Middle frontal gyrus (tissue), 1 donor: ENCODE measurements at regions not wholly inside any gene's neighbourhood (a gene's known extent, or its start where the extent isn't known, plus 50 kb on each side); places are given as distances from the start of the nearest gene placed in this dataset.

Experiments used
- DNase-seq: peaks from one replicate; pipeline ENCODE4 v3.0.0-alpha.2; 2015; ENCODE audit warnings: low spot score; ENCODE audit errors: extremely low spot score

DNA sequence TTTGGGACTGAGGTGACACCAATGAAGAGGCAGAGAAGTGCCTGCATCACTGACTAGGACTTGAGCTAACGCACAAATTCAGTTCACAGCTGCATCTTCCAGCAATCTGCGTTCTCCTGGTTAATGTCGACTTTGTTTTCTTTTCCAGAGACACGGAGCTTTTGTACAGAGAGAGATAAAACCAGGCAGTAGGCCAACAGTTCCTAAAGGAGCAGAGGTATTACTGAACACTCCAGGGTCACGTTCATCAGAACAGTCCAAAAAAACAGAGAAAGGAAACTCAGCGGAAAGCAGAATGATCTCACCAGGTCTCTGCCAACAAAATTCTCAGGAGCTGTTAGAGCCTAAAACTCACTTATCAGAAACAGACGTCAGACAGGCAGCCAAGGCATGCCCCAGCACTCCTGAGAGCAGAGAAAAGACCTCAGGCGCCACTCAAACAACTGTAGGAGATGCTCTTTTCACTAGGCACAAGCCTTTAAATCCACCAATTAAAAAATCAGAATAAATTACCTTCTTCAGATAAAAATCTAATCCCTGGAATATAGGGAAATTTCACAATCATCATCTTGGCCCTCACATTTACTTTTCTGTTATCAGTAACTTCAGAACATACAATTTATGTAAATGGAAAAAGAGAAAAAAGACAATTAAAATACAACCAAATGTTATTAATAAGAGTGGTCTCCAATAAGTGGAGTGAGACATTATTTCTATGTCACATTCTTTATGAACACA, 95.9 kb upstream of the SPTBN1 start:
- no peak for DNase-seq

DNA sequence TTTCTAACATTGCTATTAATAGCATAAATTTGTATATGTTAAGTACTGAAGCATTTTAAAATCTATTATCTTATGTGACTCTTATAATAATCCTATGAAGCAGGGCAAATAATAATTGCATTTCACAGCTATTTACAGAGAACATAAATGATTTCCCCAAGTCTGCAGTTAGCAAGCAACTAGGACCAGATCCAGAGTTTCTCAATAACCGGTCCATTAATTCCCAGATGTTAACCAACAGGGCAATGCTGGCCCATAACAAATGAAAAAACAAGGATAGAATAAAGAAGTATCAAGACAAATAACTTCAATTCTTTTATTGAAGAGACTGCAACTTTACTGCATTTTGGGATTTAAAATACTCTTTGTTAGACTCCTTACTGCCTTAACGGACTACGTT, 91.7 kb upstream of the SPTBN1 start:
- no peak for DNase-seq

DNA sequence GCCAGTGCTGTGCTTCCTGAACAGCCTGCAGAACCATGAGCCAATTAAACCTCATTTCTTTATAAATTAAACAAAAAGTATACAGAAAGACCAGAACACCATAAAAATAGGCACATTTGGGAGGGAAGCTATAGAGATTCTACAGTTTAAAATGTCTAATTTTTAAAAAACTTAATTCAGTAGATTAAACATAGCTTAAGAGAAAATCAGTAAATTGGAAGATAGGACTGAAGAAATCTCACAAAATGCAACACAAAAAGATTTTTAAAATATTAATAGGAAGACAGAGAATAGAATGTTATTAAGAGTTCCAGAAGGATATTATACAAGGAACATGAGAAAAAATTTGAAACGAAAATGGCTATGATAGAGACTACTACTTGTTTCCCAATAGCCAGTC, 90.5 kb upstream of the SPTBN1 start:
- DNase-seq: no peak

DNA sequence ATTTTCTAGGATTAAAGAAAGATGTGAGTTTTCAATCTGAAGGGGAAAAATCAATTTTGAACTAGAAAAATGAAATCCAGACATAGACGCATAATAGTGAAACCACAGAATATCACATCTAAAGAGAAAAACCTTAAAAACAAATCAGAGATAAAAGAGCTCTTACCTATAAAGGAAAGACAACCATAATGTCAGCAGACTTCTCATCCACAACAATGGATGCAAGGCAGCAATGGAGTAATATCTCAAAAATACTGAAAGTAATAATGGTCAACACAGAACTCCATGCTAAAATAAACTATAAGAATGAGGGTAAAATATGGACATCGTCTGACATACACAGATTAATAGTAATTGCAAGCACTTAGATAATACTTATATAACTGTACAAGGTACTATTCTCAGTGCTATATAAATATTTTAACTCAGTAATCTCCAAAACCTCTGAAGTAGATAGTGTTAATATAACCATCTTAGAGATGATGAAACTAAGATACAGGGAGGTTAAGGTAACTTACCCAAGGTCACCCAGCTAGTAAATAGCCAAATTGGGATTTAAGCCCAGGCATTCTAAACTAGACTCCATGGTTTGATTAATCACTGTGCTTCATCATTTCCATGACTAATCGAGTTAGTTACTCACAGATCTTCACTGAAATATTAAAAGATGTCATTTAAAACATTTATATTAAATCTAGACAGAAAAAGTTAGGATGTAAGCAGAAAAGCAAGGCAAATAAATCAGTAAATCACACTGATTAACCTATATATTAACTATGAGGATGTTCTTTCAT, 89.4 kb upstream of the SPTBN1 start:
- DNase-seq: no peak

DNA sequence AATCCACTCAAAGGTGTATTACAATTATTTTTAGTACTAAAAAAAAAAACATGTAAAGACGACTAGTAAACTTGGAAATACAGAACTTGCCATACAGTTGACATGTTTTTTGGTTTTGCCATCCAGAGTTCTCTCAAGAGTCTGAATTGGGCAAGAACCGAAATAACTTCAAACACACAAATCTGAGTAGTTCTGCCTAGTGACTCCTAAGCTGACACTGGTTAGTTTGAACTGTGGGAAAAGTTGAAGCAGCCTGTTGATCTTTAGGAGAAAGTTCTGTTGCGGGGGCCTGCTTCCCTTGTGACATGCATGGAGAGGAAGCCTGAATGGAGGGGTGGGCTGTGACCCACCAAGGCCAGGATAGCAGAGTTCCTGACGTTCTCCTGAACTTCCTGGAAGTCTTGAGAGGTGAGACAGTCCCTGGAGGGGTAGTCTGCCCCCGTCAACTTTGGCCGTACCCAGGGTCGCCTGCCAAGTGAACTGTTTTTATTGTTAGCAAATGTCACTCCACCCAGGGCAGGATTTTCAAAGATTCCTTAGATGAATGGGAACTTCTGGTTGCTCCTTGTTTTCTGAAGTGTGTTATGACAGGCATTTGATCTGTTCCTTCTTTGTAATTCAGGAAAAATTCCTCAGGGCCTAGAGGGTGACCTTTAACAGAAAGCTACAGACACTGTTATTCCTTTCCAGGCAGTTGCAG, 85.6 kb upstream of the SPTBN1 start:
- DNase-seq: no peak

DNA sequence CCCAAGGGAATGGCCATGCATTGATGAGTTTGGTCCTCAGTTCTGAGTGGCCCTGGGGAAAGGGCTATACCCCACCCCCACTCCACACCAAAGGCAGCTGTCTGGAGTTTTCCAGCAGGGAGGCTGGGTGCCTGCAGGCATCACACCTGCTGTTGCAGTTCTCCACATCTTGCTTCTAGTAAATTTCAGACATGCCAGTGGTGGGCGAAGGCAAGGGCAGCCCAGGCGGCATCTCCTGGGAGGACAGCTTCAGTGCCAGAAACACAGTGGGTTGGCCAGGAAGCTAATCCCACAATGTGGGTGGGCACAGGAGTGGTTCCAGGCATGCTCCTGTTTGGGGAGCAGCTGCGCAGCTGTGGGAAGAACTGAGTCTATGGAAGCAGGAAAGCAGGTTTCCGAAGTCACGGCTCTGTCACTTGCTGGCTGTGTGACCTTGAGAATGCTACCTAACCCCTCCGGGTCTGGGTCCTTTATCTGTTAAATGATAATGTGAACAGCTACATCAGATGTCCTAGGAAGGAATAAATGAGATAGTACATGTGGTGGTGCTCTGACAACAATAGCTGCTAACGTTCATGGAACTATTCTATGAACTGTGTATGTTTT, 84.6 kb upstream of the SPTBN1 start:
- no peak for DNase-seq

DNA sequence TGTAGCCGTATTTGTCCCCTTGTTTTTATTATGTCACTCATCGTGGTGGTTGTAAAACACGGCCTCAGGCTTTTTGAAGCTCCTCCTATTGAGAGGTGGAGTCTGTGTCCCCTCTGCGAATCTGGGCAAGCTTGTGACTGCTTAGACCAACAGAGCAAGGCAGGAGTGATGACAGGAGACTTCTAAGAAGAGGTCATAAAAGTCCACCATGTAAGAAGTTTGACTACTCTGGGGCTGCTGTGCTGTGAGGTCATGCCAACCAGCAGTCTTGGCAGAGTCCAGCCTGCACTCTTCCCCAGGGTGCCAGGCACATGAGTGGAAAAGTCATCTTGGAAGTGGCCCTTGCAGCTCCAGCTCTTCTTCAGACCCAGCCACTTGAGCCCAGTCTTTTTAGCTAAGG, 83.8 kb upstream of the SPTBN1 start:
- DNase-seq: no peak

DNA sequence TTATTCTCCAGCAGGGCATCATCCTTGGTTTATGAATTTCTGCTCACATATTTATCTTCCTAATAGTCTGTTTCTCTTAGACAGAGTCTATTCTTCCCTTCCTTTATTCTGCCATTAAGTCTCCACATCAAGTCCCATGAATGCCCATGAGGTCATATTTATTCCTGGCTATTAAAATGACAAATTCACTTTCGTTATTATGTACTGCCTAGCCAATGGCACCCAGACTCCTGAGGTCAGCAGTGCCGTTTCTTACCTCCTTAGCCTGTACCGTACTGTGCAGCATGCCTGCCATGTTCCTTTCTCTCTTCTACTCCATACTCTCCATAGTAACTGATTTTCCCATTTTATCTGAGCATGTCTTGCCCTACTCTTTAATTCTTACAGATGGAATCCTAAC, 82.3 kb upstream of the SPTBN1 start:
- no peak for DNase-seq

DNA sequence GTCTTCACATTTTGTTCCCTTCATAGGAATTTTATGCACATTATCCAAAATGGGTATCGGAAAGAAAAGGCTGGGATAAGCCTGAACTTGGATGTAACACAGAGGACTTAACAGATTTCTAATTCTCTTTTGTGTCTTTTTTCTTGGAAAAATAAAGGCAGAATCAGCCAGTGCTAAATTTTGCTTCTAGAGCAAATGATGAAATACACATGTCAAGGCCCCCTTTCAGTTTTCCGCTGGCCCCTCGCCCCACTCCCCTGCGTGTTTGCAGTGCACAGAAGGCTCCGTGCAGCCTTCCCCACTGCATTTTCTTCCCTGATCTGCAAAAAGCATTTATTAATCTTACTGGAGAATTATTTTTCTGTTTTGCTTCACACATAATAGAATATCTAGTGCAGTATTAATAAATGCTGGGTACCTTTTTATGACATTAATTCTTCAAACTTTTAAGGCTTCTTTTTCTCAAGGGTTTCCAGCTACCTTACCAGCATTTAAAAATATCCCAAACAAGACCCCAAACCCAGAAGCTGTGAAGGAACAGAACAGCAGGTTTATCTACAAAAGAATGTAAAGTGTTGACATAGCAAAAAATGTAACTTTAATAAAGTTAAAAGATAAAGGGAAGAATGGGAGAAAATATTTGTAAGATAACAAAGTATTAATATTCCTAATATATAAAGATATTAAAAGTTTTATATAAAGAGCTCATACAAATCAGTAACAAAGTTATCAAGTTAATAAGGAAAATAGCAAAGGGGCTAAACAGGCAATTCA, 81.3 kb upstream of the SPTBN1 start:
- DNase-seq: no peak

DNA sequence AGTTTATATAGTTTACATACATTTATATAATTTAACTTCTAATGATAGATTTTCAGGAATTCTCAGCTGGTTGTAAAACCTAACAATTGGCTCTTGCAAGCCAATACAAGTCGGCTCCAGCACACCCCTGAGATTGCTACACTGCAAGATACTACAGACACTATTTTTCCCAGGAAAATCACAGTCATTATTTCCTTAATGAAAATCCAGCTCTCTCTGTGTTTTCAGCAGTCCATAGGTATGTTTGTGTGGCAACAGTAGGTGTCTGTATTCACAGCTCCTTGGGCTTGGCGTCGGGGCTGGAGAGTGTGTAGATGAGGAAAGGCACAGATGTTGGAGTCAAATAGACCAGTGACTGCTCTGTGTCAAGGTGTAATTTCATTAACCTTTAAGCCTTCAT, 78.7 kb upstream of the SPTBN1 start:
- no peak for DNase-seq

DNA sequence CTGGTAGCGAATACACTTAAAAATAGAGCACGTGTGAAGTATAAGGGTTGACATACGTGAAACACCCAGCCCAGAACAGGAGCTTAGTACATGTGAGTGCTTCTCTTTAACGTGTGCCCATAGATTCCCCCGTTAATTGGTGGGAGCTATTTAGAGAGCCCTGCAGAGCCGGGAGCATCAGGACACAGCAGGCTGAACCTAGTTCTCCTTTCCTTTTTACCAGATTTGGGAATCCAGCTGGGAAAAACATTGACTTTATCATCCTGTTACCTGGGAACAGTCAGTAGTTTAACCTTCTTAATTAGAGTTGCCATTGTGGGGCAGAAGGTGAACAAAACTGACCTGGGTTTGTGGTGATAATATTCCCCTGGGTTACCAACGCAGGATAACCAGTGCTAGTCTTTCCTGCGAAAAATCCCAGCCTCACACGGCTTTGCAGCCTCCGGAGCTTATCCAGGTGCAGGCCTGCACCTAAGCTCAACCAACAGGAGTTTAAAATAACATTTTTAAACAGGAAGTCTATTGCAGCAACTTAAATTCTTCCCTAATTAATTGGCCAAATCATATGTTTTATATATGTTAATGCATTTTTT, 78.1 kb upstream of the SPTBN1 start:
- no peak for DNase-seq

DNA sequence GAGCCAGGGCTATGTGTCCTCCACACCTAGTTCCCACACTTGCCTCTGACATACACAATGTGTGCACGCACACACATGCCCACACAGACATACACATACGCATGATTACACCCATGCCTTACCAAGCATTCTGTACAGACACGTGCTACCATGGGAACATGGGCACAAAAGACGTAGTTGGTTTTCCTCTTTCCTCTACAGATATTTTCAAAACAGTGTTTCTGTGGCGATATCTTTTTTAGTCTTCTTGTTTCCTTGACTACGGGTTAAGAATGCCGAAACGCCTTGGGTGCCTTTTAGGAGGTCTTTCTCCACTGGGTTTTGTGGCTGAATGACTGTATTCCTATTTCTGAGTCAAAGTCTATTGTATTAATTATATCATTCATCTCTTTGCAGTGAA, 75.5 kb upstream of the SPTBN1 start:
- DNase-seq: no peak

DNA sequence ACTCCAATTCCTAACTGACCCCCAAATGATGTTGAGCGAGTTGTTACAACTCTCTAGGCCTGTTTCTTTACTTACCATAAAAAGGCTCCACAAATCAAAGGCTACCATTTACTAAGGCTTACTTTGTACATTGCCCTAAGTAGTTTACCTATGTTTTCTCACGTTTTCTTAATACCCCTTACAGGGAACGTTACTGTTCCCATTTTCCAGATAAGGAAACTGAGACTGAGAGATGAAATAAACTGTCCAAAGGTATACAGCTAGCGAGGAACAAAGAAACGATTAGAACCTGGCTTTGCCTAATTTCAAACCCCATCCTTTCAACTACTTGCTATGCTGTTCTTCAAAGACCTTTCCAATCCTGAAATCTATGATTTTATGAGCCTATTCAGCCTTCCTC, 74.8 kb upstream of the SPTBN1 start:
- no peak for DNase-seq

DNA sequence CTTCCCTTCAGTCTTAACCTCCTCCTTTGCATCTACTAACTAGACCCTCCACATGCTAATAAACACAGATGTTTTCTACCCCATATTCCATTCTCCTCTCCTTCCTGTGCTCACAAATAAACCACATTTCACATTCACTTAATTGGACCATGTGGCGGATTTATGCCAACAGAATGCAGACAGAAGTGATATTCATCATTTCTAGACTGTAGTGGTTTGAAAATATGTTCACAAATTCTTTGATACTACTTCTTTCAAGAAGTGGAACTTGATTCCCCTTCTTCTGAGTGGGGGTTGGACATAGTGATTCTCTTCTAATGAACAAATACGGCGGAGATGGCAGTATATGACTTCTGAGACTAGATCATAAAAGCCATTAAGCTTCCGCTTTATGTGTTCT, 73.5 kb upstream of the SPTBN1 start:
- no peak for DNase-seq

DNA sequence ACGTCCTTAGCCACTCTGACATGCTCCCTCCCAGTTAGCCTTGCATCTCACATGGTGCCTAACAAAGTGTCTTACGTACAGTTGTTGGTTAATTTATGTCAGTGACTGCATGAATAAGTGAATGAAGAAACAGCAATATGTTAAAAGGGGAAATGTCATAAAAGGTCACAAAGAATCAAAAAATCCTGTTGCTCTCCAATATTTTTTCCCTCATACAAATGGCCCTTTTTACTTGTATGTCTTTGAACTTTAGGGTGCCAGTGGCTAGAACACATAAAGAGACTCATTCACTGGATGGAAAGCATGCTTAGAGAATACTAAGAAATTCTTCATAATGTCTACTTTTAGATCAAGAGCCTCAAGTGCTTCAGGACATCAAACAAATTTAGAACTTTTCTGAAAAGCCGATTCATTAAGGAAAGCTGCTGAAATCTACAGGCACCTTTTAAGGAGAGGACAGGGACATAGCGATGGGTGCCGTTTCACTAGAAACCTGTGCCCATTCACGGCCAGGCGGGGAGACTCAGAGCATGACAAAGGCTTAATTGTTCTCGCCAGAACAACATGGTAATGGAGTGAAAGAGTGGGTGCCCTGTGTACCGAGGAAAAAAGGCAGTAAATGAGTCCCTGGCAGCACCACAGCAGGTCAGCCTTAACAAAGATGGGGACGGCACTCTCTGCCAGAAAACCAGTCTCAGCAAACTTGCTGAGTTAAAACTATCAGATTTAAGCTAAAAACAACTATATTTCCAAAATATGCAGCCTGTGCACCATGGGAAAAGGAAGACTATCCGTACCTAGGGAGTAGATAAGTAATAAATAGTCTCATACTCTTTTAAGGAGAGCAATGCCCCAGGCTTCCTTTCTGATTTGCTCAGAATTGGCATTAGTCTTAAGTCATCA, 71.6 kb upstream of the SPTBN1 start:
- DNase-seq: peak; percentile 37

DNA sequence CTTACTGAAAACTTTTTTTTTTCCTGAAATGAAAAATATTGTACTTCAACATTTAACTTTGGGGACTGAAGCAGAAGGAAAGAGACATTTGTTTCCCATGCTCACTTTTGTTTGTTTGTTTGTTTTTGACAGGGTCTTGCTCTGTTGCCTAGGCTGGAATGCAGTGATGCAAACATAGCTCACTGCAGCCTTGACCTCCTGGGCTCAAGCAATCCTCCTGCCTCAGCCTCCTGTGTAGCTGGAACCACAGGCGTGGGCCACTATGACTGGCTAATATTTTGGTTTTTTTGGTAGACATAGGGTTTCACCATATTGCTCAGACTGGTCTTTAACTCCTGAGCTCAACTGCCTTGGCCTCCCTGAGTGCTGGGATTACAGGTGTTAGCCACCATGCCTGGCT, 70.9 kb upstream of the SPTBN1 start:
- no peak for DNase-seq

DNA sequence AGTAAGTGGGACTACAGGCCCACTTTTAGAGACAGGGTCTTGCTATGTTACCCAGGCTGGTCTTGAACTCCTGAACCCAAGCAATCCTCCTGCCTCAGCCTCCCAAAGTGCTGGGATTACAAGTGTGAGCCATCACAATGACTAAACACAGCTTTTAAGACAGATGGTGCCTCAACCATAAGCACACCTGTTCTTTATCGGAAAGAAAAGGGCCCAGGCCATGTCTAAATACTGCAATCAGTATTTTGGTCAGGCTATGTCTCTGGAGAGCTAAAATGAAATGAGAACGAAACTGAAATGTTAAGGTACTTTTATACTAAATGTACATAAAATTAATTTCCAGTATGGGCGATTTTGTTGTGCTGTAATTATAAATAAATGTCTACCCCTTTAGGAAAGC, 69.5 kb upstream of the SPTBN1 start:
- DNase-seq: no peak

DNA sequence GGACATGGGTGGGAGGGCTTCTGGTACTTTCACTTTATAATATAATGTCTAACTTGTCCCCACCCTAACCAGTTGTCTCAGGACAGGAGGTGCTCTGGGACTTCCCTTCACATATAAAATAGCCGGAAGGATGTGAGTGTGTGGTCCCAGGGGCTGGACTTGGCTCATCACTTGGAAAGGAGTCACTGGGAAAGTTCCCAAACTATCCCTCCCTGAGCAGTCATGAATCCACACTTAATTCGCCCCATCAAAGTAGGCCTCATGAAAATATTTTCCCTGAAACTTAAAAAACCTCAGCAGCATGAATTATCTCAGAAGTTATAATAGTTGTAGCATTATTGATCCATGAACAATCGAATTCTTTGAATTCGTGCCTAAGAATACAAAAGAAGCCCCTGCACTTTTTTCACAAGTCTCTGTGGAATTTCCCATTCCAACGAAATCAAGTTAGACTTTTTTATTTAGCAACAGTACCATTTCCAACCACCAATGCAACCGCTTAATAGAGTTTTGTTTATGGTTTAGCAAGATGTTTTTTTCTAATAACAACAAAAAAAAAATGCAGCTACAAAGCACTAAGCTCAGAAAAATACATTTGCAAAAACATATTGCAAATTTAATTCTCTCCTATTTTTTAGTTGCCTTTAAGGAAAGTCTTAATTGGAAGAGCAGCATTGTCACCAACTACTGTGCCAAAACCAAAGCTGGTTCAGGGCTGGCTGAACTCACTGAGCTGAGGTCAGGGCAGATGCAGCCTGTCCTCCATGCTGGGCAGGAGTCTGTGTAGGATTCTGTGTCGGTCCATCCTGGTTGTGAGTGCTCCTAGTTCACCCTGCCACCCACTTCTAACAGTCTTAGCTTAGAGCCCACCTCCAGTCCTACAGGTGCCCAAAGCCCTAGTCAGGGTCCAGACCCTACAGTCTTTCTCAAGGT, 68.8 kb upstream of the SPTBN1 start:
- no peak for DNase-seq

DNA sequence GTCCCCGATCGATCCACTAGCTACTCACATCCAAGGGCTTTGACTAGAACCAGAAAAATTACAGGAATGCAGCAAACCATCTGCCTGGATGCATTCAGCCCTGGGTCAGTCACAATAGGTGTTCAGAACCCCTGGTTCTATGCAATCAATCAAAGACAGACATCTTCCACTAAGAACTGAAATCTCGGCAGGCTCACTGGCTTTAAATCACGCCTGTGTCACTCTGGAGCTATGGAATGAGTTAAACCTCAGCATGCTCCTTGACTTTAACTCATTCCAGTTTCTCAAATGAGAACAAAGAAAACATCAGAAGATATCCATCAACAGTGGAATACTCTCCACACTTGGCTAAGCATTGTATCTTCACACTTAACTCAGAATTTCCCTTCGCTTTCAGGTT, 68.1 kb upstream of the SPTBN1 start:
- no peak for DNase-seq
